Neural cell (in vitro differentiated cells): ENCODE measurements at regions not wholly inside any gene's neighbourhood (a gene's known extent, or its start where the extent isn't known, plus 50 kb on each side); places are given as distances from the start of the nearest gene placed in this dataset.
"Not testable (repeated sequence)": the region's sequence is repeated elsewhere in the genome, so short reads cannot be mapped to it uniquely, and the experiment has no call there.

Experiments
- H2AFZ ChIP-seq: fragments of 200-600, 300-800 bp; sonication (generic), shearing (Covaris generic); 2 replicates; pipeline ENCODE4 v1.6.0; 2014; ENCODE audit warnings: low read depth, mild to moderate bottlenecking, antibody characterized with exemption, low read length, moderate library complexity
- H3F3A ChIP-seq: fragments of 200-600 bp; shearing (Covaris generic); 2 replicates; pipeline ENCODE4 v1.6.1; 2016; ENCODE audit warnings: mild to moderate bottlenecking, moderate library complexity, mixed read lengths, antibody characterized with exemption, low read length; ENCODE audit not compliant: insufficient read depth, poor library complexity, severe bottlenecking
- H3K27ac ChIP-seq: fragments of 200-600, 300-800 bp; sonication (generic), shearing (Covaris generic); 2 replicates; pipeline ENCODE4 v1.5.1; 2014; ENCODE audit warnings: mild to moderate bottlenecking, low read length, moderate library complexity
- H3K27me3 ChIP-seq: fragments of 300-800, 200-600 bp; sonication (generic), shearing (Covaris generic); 2 replicates; pipeline ENCODE4 v1.6.0; 2014; ENCODE audit warnings: mild to moderate bottlenecking, low read depth, low read length, moderate library complexity; ENCODE audit not compliant: insufficient read depth
- H3K36me3 ChIP-seq: fragments of 300-800, 200-600 bp; sonication (generic), shearing (Covaris generic); 2 replicates; pipeline ENCODE4 v1.5.1; 2014; ENCODE audit warnings: mild to moderate bottlenecking, antibody characterized with exemption, low read length, moderate library complexity; ENCODE audit not compliant: insufficient read depth
- H3K4me2 ChIP-seq: fragments of 300-800, 200-600 bp; sonication (generic), shearing (Covaris generic); 2 replicates; pipeline ENCODE4 v1.6.0; 2014; ENCODE audit warnings: mild to moderate bottlenecking, low read length
- H3K4me3 ChIP-seq: fragments of 300-800, 200-600 bp; sonication (generic), shearing (Covaris generic); 2 replicates; pipeline ENCODE4 v1.5.1; 2014; ENCODE audit warnings: mild to moderate bottlenecking, low read length, moderate library complexity
- H3K79me2 ChIP-seq: fragments of 200-600 bp; shearing (Covaris generic); replicated peaks from 2 replicates; pipeline ENCODE4 v1.6.0; 2014; ENCODE audit warnings: mild to moderate bottlenecking, low read length, moderate library complexity; ENCODE audit not compliant: insufficient read depth
- H3K9ac ChIP-seq: fragments of 300-800, 200-600 bp; sonication (generic), shearing (Covaris generic); 2 replicates; pipeline ENCODE4 v1.6.1; 2016; ENCODE audit warnings: mild to moderate bottlenecking, low read length, mixed read lengths
- H3K9me2 ChIP-seq: fragments of 200-600 bp; shearing (Covaris generic); 2 replicates; pipeline ENCODE4 v1.6.1; 2016; ENCODE audit warnings: mild to moderate bottlenecking, low read length, mixed read lengths; ENCODE audit not compliant: insufficient read depth
- H3K9me3 ChIP-seq: fragments of 200-600, 300-800 bp; sonication (generic), shearing (Covaris generic); 2 replicates; pipeline ENCODE4 v1.6.1; 2016; ENCODE audit warnings: mild to moderate bottlenecking, mixed run types, low read length, moderate library complexity, mixed read lengths
- H4K20me1 ChIP-seq: fragments of 200-600 bp; shearing (Covaris generic); 2 replicates; pipeline ENCODE4 v1.6.1; 2016; ENCODE audit warnings: mild to moderate bottlenecking, mixed run types; ENCODE audit not compliant: insufficient read depth
- EP300 ChIP-seq: fragments of 450-650 bp; conservative IDR thresholded peaks from 2 replicates; pipeline ENCODE4 v1.6.1; 2014; ENCODE audit warnings: antibody characterized with exemption, mild to moderate bottlenecking, moderate library complexity; ENCODE audit not compliant: poor library complexity, severe bottlenecking
- EZH2 ChIP-seq: fragments of 200-600, 300-800 bp; shearing (Covaris generic), sonication (generic); IDR thresholded peaks from 2 replicates; pipeline ENCODE4 v1.6.1; 2014; ENCODE audit warnings: antibody characterized with exemption, low read length, borderline replicate concordance, mild to moderate bottlenecking; ENCODE audit not compliant: insufficient read depth, poor library complexity, severe bottlenecking
- MXI1 ChIP-seq: fragments of 450-650 bp; conservative IDR thresholded peaks from 2 replicates; pipeline ENCODE4 v1.6.1; 2014; ENCODE audit warnings: antibody characterized with exemption, mild to moderate bottlenecking; ENCODE audit not compliant: poor library complexity, severe bottlenecking
- POLR2AphosphoS5 ChIP-seq: IDR thresholded peaks from 2 replicates; pipeline ENCODE4 v1.6.1; 2012
- RAD21 ChIP-seq: fragments of 450-650 bp; conservative IDR thresholded peaks from 2 replicates; pipeline ENCODE4 v1.6.1; 2014; ENCODE audit warnings: antibody characterized with exemption, mild to moderate bottlenecking, moderate library complexity
- REST ChIP-seq: IDR thresholded peaks from 2 replicates; pipeline ENCODE4 v1.6.1; 2012; ENCODE audit warnings: borderline replicate concordance
- SMC3 ChIP-seq: fragments of 450-650 bp; conservative IDR thresholded peaks from 2 replicates; pipeline ENCODE4 v1.6.1; 2014; ENCODE audit warnings: antibody characterized with exemption, mild to moderate bottlenecking, moderate library complexity; ENCODE audit not compliant: poor library complexity
- TAF1 ChIP-seq: IDR thresholded peaks from 2 replicates; pipeline ENCODE4 v1.6.1; 2012; ENCODE audit warnings: low read depth
- TF ChIP-seq, protein P1 (sequence below): fragments of 450-650 bp; IDR thresholded peaks from 2 replicates; pipeline ENCODE4 v1.5.1; 2014; ENCODE audit warnings: antibody characterized with exemption, mild to moderate bottlenecking, moderate library complexity; ENCODE audit not compliant: poor library complexity, severe bottlenecking

- Histone ChIP-seq H3K9me3 (no peaks in the 10 kb centered on the region), H3K9ac (no peak overlapping the region), H3F3A (no peaks in the 10 kb centered on the region), H4K20me1 (no peaks in the 10 kb centered on the region), H3K79me2 (no peaks in the 10 kb centered on the region), H3K9me2 (no peaks in the 10 kb centered on the region), H3K36me3 (no peaks in the 10 kb centered on the region), H2AFZ (no peak overlapping the region), H3K4me3 (no peak overlapping the region), H3K27ac (no peak overlapping the region), H3K27me3 (no peaks in the 10 kb centered on the region), H3K4me2 (no peak overlapping the region)
- no peak for TF ChIP-seq EZH2
- TF ChIP-seq SMC3, result no peak
- TF ChIP-seq, protein P1, sequence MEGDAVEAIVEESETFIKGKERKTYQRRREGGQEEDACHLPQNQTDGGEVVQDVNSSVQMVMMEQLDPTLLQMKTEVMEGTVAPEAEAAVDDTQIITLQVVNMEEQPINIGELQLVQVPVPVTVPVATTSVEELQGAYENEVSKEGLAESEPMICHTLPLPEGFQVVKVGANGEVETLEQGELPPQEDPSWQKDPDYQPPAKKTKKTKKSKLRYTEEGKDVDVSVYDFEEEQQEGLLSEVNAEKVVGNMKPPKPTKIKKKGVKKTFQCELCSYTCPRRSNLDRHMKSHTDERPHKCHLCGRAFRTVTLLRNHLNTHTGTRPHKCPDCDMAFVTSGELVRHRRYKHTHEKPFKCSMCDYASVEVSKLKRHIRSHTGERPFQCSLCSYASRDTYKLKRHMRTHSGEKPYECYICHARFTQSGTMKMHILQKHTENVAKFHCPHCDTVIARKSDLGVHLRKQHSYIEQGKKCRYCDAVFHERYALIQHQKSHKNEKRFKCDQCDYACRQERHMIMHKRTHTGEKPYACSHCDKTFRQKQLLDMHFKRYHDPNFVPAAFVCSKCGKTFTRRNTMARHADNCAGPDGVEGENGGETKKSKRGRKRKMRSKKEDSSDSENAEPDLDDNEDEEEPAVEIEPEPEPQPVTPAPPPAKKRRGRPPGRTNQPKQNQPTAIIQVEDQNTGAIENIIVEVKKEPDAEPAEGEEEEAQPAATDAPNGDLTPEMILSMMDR, result no peak
- TF ChIP-seq EP300, result no peak
- TF ChIP-seq RAD21, result no peak
- TF ChIP-seq POLR2AphosphoS5, result no peak
- no peak for TF ChIP-seq MXI1
- no peak for TF ChIP-seq REST
- no peak for TF ChIP-seq TAF1
These were observed 73.9 kb upstream of the S1PR3 start for GRCh38 chr9:88917375-88917774.

GRCh38 chr9:88918537-88918936 lies 72.7 kb upstream of the S1PR3 start:
- not testable (repeated sequence) for H3K27ac ChIP-seq, H3K79me2 ChIP-seq, H3K4me2 ChIP-seq, H3K27me3 ChIP-seq, H2AFZ ChIP-seq, H3K36me3 ChIP-seq, H3K9ac ChIP-seq, H3K9me3 ChIP-seq, H3F3A ChIP-seq, H3K9me2 ChIP-seq, H4K20me1 ChIP-seq, H3K4me3 ChIP-seq

DNA sequence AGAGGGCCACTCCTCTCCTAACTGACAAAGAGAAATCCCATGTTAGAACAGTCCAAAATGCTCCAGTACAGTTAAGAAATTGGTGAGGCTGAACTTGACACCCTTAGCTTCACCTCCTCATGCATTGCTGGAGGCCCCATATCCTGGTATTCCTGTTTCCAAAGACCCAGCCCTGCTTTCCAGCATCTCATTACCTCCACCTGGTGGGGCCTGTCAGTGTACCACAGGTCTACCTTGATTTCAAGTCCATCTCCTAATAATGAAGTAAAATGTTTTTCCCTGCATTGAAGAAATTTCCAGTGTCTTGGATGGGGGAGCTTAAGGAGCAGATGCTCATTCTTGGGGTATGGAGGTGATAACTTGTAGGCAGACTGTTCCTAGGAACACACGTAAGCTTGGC lies 70.6 kb upstream of the S1PR3 start:
- Histone ChIP-seq H3K9ac (no peak overlapping the region), H3K4me3 (no peak overlapping the region), H3F3A (no peaks in the 10 kb centered on the region), H3K27ac (no peak overlapping the region), H3K79me2 (no peaks in the 10 kb centered on the region), H2AFZ (no peak overlapping the region), H3K27me3 (no peaks in the 10 kb centered on the region), H3K36me3 (no peaks in the 10 kb centered on the region), H4K20me1 (no peaks in the 10 kb centered on the region), H3K4me2 (no peak overlapping the region), H3K9me2 (no peaks in the 10 kb centered on the region), H3K9me3 (no peaks in the 10 kb centered on the region)
- no peak for TF ChIP-seq REST
- TF ChIP-seq, protein P1, result no peak
- TF ChIP-seq TAF1, result no peak
- TF ChIP-seq EZH2, result no peak
- no peak for TF ChIP-seq MXI1
- TF ChIP-seq RAD21, result no peak
- no peak for TF ChIP-seq EP300
